ENCODE measurements at regions not wholly inside any gene's neighbourhood (a gene's known extent, or its start where the extent isn't known, plus 50 kb on each side); places are given as distances from the start of the nearest gene placed in this dataset.

- Histone ChIP-seq H3K9me1 (ENCODE audit: insufficient read depth, low read length) (no peaks in the 10 kb centered on the region), H3K56ac (ENCODE audit: extremely low read depth, insufficient read depth, low read length) (no peak overlapping the region), H2BK20ac (ENCODE audit: low read depth, low read length) (no peak overlapping the region), H2AK5ac (ENCODE audit: low read depth, low read length) (no peak overlapping the region), H3K4me1 (ENCODE audit: control insufficient read depth, insufficient read depth, low read length) (no peaks in the 10 kb centered on the region), H2BK120ac (ENCODE audit: low read depth, low read length) (no peak overlapping the region), H3K14ac (replicated peaks; ENCODE audit: low read depth, low read length) (no peak overlapping the region), H2BK15ac (ENCODE audit: low read depth, low read length) (no peak overlapping the region), H3K4me2 (ENCODE audit: low read depth, low read length) (no peak overlapping the region), H4K20me1 (ENCODE audit: insufficient read depth, low read length) (no peaks in the 10 kb centered on the region), H2AK9ac (replicated peaks; ENCODE audit: low read depth, low read length, poor library complexity) (no peak overlapping the region), H3K36me3 (ENCODE audit: control insufficient read depth, insufficient read depth, low read length) (no peaks in the 10 kb centered on the region), H3K18ac (ENCODE audit: low read depth, low read length) (no peak overlapping the region), H4K5ac (ENCODE audit: low read depth, low read length) (no peak overlapping the region), H4K91ac (ENCODE audit: insufficient read depth, low read depth, low read length) (no peak overlapping the region), H3K27me3 (ENCODE audit: control insufficient read depth, insufficient read depth, low read length) (no peaks in the 10 kb centered on the region), H4K8ac (ENCODE audit: low read depth in 2 of 2, low read length in 2 of 2) (no peak overlapping the region), H3K23ac (ENCODE audit: low read depth, low read length) (no peak overlapping the region), H3K27ac (ENCODE audit: insufficient read depth, low read length) (no peak overlapping the region), H3K9me3 (ENCODE audit: control insufficient read depth, insufficient read depth, low read length) (no peaks in the 10 kb centered on the region), H3K9ac (ENCODE audit: low read depth, low read length) (no peak overlapping the region), H3K4me3 (ENCODE audit: insufficient read depth, low read depth, low read length) (no peak overlapping the region), H3K79me1 (ENCODE audit: low read depth in 1 of 2, low read length in 2 of 2) (no peaks in the 10 kb centered on the region), H3K4ac (ENCODE audit: low read depth, low read length) (no peak overlapping the region), H2AFZ (replicated peaks; ENCODE audit: low read length, poor library complexity) (no peak overlapping the region), H2BK5ac (ENCODE audit: low read depth, low read length, poor library complexity, severe bottlenecking) (no peak overlapping the region)
- dilution Hi-C loops (cut with HindIII; ENCODE audit: low sequenced_read_pairs, unreplicated experiment): no loop called here
- POLR2A ChIA-PET (ENCODE audit: unreplicated experiment): no interaction called here
- intact Hi-C loops (cut with micrococcal nuclease): no loop called here
- ATAC-seq (ENCODE audit: low read depth) (no peak), DNase-seq (no peak)
- no peak for TF ChIP-seq CEBPB (IDR thresholded peaks at IDR 0.05; ENCODE audit: low read depth, low read length)
- CTCF ChIA-PET: interaction anchor here (0.6 kb wide), 2 partner anchors 11 to 22 kb away, joined by 3 read pairs; no protein-coding TSS in a partner anchor
- in situ Hi-C loops (cut with MboI; ENCODE audit: low sequenced_read_pairs): no loop called here
- WGBS, 2 experiments (ENCODE audit: extremely low coverage in 2 of 2, insufficient read length in 1 of 2): no CpG with 5 or more reads among the region's 5 CpGs
- BruUV-seq (replicated peaks): no TSS peak
Measured at GRCh38 chr2:65957886-65958285, 477.0 kb upstream of the MEIS1 start.

Data from IMR-90 (cell line).